Activated B cell treated with CpG ODN at 0.5 μM for 24 hours (primary cell): ENCODE measurements at regions not wholly inside any gene's neighbourhood (a gene's known extent, or its start where the extent isn't known, plus 50 kb on each side); places are given as distances from the start of the nearest gene placed in this dataset.

Experiments used
- ATAC-seq: fragments of 200-7000 bp; cut with Tn5 transposase; one replicate; pipeline ENCODE4 v1.10.0; 2021; ENCODE audit warnings: low read depth, mild to moderate bottlenecking, moderate library complexity
- CTCF ChIA-PET: fragments of 350-600 bp; sonication (Branson Sonifier 250); formaldehyde crosslinking; loops from one replicate; lab custom pipeline; 2021; ENCODE audit warnings: antibody characterized with exemption; lab: Charles Lee
- POLR2A ChIA-PET: fragments of 350-600 bp; sonication (Branson Sonifier 250); formaldehyde crosslinking; loops from one replicate; lab custom pipeline; 2021; ENCODE audit warnings: antibody characterized with exemption; lab: Charles Lee
- DNase-seq: peaks from one replicate; pipeline ENCODE4 v3.0.0; 2022
- H3K27ac Mint-ChIP-seq: one replicate; pipeline ENCODE4 v1.8.0; 2020; ENCODE audit warnings: mixed read lengths
- H3K27me3 Mint-ChIP-seq: one replicate; pipeline ENCODE4 v1.8.0; 2021; ENCODE audit warnings: mixed read lengths
- H3K36me3 Mint-ChIP-seq: one replicate; pipeline ENCODE4 v1.8.0; 2021; ENCODE audit warnings: low read depth, mixed read lengths
- H3K4me1 Mint-ChIP-seq: one replicate; pipeline ENCODE4 v1.8.0; 2021; ENCODE audit warnings: mixed read lengths
- H3K4me3 Mint-ChIP-seq: one replicate; pipeline ENCODE4 v1.8.0; 2020; ENCODE audit warnings: mild to moderate bottlenecking, mixed read lengths
- H3K9me3 Mint-ChIP-seq: one replicate; pipeline ENCODE4 v1.8.0; 2020; ENCODE audit warnings: mixed read lengths
- CTCF ChIP-seq: fragments of 200-600 bp; IDR thresholded peaks from one replicate; pipeline ENCODE4 v1.8.0; 2022; ENCODE audit warnings: antibody characterized with exemption, mild to moderate bottlenecking
- intact Hi-C: fragments of 100-400 bp; cut with micrococcal nuclease; formaldehyde crosslinking; loops from one replicate; pipeline ENCODE4 v1.15.1; 2024

GRCh38 chr2:23114299-23114698 is 270.7 kb upstream of the KLHL29 start:
- H3K27me3 Mint-ChIP-seq = no peaks in the 10 kb centered on the region
- ATAC-seq (no peak), DNase-seq (no peak)
- no peak overlapping the region for H3K4me3 Mint-ChIP-seq
- no peak for TF ChIP-seq CTCF
- intact Hi-C loops = no loop called here
- H3K4me1 Mint-ChIP-seq = no peaks in the 10 kb centered on the region
- CTCF ChIA-PET = no interaction called here
- no peak overlapping the region for H3K27ac Mint-ChIP-seq
- no peaks in the 10 kb centered on the region for H3K9me3 Mint-ChIP-seq
- H3K36me3 Mint-ChIP-seq = no peaks in the 10 kb centered on the region
- POLR2A ChIA-PET = no interaction called here

- Mint-ChIP-seq H3K27ac (no peak overlapping the region), H3K4me3 (no peak overlapping the region)
- no peak for TF ChIP-seq CTCF
Measured at GRCh38 chr2:23118313-23118712, 266.7 kb upstream of the KLHL29 start.

GRCh38 chr2:23118894-23119293 is 266.1 kb upstream of the KLHL29 start:
- Mint-ChIP-seq H3K9me3 (no peaks in the 10 kb centered on the region), H3K4me3 (no peak overlapping the region), H3K4me1 (no peaks in the 10 kb centered on the region), H3K36me3 (no peaks in the 10 kb centered on the region), H3K27ac (no peak overlapping the region), H3K27me3 (peaks cover 1% of the 10 kb centered on the region)
- TF ChIP-seq CTCF = no peak
- ChIA-PET CTCF (no interaction called here), POLR2A (no interaction called here)
- no peak for DNase-seq
- intact Hi-C loops = no loop called here
- no peak for ATAC-seq

More at GRCh38 chr2:23118313-23118712, 266.7 kb upstream of the KLHL29 start:
- ATAC-seq (no peak), DNase-seq (no peak)
- peaks cover 1% of the 10 kb centered on the region for H3K27me3 Mint-ChIP-seq
- CTCF ChIA-PET = no interaction called here
- H3K36me3 Mint-ChIP-seq = no peaks in the 10 kb centered on the region
- intact Hi-C loops = no loop called here
- H3K4me1 Mint-ChIP-seq = no peaks in the 10 kb centered on the region
- H3K9me3 Mint-ChIP-seq = no peaks in the 10 kb centered on the region
- POLR2A ChIA-PET = no interaction called here

GRCh38 chr2:23120161-23120560 is 264.8 kb upstream of the KLHL29 start:
- no peak overlapping the region for H3K4me3 Mint-ChIP-seq
- intact Hi-C loops = no loop called here
- ChIA-PET POLR2A (no interaction called here), CTCF (no interaction called here)
- H3K9me3 Mint-ChIP-seq = no peaks in the 10 kb centered on the region
- H3K36me3 Mint-ChIP-seq = no peaks in the 10 kb centered on the region
- H3K27me3 Mint-ChIP-seq = peaks cover 1% of the 10 kb centered on the region
- no peak for TF ChIP-seq CTCF
- no peak overlapping the region for H3K27ac Mint-ChIP-seq
- no peaks in the 10 kb centered on the region for H3K4me1 Mint-ChIP-seq
- DNase-seq (no peak), ATAC-seq (no peak)

- DNase-seq (no peak), ATAC-seq (no peak)
- POLR2A ChIA-PET = no interaction called here
- CTCF ChIA-PET = no interaction called here
- peaks cover 1% of the 10 kb centered on the region for H3K27me3 Mint-ChIP-seq
- H3K9me3 Mint-ChIP-seq = no peaks in the 10 kb centered on the region
- no peaks in the 10 kb centered on the region for H3K4me1 Mint-ChIP-seq
- H3K36me3 Mint-ChIP-seq = no peaks in the 10 kb centered on the region
- no peak overlapping the region for H3K4me3 Mint-ChIP-seq
- TF ChIP-seq CTCF = no peak
- intact Hi-C loops = no loop called here
- no peak overlapping the region for H3K27ac Mint-ChIP-seq
Measured at GRCh38 chr2:23121968-23122648, 262.9 kb upstream of the KLHL29 start.
